Right renal pelvis (tissue), 4 donors: ENCODE measurements at regions not wholly inside any gene's neighbourhood (a gene's known extent, or its start where the extent isn't known, plus 50 kb on each side); places are given as distances from the start of the nearest gene placed in this dataset.

Source experiments
- DNase-seq, 4 donors: peaks; one replicate each; pipeline ENCODE4 v3.0.0-alpha.2; 2013; ENCODE audit warnings: low read depth in 4 of 4, low spot score in 3 of 4, missing footprints in 1 of 4

DNA sequence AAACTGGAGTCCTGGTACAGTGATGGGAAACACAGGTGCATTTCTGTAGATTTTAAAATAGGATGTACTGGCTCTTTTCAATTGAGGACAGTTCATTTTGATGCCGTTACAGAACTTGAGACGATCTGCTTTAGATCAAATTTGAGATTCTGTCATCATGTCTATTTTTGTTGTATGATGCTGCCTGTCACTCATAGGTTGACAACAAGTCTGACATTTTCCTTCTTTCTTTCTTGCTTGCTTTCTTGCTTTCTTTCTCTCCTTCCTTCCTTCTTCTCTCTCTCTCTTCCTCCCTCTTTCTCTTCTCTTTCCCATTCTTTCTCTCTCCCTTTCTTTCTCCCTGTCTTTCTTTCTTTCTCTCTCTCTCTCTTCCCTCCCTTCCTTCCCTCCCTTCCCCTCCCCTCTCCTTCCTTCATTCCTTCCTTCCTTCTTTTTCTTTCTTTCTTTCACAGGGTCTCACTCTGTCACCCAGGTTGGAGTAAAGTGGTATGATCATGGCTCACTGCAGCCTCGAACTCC is 152.6 kb upstream of the SGK1 start:
- no peak for DNase-seq

DNA sequence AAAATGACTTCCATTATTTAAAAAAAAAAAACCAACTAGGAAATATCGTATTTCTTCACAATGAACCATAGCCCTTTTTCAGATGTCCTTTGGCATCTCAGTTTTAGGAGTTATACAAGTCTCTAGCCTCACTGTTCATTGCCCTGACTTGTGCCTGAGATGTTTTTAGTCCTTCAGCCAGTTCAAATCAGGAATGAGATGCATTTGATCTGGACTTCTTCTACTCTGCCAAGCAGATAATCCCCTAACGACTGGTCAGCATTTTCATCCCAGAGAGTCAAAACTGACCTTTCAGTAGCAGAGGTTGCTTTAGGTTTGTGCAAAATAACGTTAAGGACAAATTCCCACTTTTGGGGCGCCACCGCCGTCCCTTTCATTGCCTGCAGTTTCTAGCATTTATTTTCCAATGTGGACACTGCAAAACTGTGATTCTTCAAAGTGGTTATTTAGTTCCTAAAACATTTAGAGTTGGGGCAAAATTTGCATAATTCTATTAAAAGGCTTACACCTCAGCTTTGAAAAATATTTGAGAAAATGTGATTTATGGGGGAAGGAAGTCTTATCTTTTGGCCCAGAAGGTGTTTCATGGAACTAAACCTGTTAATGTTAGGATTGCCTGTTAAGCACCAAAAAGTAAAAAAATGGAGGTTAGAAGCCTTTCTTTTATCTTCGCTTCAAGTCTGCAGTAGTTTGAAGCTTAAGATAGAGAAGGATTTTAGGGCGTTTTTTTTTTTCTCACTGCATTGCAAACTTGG is 152.0 kb upstream of the SGK1 start:
- DNase-seq = no peak

DNA sequence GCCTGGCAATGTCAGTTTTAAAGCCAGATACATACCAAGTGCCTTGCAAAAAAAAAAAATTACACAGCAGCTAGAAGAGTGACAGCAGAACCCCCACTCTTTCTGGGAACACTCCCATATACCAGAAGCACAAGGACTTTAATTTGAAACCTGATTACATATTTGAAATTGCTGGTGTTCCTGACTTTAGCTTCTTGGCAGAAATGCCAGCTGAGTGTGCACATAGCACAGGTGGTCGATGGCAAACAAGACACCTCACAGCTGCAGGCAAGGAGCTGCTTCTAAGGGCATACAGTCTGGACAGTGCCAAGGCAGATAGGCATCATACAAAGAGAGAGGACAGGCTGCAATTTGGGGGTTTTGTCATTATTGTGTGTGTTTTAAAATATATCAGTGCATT is 150.7 kb upstream of the SGK1 start:
- no peak for DNase-seq

DNA sequence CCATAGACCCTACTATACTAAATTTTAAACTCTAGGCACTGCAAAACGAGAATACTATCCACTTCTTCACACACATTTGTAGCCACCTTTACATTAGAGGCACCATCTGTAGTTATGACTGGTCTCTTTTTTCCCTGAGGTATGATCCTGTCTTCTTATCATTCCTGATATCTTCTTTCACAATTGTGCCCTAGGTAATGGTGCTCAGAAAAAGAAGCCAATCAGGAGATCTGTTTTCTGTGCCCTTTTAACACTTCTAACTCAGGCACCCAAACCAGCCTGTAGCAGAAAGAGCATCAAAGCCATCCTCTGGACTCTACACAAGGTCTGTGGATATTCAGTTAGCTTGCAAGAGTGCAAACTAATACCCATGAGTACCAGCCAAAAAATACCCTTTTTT is 149.7 kb upstream of the SGK1 start:
- DNase-seq = no peak

DNA sequence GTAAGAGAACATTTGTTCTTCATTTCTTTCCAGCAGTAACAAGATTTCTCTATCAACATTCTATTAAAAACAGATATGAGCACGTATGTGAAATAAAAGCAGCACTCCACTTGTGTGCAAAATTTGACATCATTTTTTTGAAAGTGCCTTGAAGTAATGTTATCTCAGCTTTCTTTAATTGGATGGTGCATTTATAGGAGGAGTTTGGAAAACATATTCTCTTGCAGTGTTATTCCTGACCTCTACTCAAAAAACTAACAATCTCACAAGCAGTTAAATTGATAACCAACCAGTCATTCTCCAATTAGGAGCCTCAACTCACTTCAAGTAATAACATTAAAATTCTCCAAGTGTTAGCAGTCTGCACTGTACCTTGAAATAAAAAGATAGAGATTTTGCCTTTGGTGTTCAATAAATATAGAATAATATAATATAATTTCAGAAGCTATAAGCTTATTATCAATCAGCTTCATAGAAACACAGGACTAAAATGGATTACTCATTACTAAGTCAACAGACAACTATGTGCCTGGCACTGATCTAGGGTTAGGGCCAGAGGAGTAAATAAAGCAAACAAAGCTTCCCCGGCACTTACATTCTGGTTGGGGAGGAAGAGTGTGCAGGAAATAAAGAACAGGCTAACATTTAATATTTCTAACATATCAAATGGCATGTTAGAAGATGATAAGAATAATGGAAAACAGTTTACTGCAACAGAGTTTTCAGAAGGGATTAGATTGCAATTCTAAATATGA is 149.0 kb upstream of the SGK1 start:
- DNase-seq = no peak

DNA sequence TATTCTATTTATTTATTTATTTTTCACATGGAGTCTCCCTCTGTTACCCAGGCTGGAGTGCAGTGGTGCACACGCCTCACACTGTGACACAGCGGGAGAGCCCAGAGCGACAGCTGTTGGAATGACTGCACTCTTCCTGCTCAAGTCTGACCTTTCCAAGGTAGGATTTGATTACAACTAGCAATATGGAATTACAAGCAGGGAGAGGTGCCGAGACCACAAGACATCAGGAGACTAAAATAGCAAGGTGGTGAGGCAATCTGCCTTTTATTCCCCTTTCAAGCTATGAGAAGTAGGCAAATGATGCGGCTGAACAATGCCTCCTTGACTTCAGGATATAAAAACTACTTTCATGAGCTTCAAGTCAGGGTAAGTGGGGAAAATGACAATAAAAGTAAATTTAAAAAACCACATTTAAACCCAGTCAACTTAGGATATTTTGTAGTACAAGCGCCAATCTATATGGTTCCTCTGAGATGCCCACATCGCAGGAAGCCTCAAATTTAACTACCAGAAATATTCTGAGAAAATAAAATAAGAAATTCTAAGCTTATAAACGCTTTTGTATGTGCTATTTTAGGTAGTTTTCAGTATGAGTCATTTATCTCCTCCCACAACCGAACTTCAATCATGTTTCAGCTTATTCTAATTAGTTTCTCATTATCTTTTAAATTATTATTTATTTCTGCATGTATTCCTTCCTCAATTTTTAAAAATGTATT is 146.9 kb upstream of the SGK1 start:
- DNase-seq = no peak

DNA sequence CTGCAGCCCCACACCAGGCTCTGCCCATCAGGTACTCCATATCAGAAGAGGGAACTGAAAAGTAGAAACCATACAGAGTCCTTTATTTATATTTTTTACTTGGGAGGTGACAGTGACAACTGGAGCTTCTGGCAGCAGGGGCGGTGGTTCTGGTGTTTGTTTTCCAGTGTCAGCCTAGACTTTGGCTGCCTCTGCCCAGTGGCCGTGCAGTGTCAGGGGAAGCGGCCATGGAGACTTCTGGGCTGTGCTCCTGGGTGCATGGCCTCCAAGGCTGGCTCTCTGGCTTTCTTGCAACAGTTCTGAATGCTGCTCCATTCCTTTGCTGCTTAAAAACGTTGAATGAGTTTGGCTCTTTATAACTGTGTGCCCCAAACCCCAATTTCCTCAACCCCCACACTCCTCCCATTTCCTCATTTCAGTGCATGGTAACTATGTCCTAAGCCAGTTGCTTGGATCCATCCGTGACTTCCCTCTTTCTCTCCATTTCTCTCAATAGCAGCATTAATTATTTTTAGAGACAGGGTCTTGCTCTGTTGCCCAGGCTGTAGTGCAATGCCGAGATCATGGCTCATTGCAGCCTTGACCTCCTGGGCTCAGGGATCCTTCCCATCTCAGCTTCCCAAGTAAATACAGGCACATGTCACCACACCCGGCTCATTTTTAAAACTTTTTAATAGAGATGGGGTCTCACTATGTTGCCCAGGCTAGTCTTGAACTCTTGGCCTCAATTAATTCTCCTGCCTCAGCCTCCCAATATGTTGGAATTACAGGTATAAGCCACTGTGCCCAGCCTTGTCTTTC is 141.1 kb upstream of the SGK1 start:
- DNase-seq = no peak

DNA sequence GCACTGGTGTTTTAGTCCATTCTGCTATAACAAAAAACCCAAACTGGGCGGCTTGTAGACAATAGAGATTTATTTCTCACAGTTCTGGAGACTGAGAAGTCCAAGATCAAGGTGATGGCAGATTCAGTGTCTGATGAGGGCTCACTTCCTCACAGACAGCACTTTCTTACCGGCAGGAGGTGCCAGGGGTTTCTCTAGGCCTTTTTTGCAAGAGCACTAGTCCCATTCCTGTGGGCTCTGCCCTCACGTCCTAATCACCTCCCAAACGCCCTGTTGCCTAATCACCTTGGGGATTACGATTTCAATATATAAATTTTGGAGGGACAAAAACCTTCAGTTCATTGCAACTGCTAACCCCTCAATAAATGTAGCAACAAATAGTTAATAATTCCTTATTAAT is 140.0 kb upstream of the SGK1 start:
- DNase-seq = no peak

DNA sequence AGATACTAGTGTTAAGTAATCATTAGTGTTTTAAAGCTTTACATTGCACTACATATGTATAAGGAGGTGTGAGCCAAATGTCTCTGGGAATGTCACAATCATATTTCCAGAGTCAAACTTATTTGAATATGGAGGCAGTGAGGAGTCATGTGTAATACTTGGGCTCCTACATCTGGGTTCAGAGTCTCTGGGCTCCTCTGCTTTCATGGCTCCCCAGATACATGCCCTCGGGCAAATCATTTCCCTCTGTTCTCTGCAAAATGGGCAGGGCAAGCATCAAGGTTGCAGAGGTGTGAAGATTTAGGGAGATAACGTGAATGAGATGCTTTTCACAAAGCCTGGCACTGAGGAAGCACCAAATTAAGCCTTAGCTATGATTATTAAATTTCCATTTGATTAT is 138.3 kb upstream of the SGK1 start:
- DNase-seq = no peak

DNA sequence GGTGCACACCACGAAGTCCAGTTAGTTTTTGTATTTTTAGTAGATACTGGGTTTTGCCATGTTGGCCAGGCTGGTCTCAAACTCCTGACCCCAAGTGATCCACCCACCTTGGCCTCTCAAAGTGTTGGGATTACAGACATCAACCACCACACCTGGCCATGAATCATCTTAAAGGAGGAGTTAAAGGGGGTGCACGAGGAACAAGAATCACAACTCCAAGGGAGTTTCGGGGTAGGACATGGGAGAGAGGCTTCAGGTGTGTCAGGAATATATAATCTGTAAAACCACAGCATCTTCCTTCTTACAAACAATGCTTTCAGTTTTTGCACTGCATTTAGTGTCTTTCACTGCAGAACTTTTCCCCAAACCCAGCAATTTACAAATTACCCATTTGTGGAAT is 137.4 kb upstream of the SGK1 start:
- DNase-seq = no peak

DNA sequence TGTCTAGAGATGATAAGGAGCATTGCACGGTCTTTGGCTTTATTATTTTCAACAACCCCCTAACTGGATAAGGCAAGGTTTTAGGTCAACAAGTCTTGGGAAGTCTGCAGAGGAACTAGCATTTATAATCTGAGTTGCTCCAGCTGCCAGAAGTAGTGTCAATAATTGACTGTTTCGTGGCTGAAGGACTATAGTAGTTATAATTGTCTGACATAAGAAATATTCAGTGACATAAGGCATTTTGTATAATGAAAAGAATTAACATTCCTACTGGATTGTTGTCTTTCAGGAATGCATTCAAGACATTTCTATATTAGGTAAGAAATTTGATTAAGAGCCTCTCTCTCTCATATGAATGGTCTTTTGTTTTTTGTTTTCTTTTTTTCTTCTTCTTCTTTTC is 136.9 kb upstream of the SGK1 start:
- DNase-seq = no peak

DNA sequence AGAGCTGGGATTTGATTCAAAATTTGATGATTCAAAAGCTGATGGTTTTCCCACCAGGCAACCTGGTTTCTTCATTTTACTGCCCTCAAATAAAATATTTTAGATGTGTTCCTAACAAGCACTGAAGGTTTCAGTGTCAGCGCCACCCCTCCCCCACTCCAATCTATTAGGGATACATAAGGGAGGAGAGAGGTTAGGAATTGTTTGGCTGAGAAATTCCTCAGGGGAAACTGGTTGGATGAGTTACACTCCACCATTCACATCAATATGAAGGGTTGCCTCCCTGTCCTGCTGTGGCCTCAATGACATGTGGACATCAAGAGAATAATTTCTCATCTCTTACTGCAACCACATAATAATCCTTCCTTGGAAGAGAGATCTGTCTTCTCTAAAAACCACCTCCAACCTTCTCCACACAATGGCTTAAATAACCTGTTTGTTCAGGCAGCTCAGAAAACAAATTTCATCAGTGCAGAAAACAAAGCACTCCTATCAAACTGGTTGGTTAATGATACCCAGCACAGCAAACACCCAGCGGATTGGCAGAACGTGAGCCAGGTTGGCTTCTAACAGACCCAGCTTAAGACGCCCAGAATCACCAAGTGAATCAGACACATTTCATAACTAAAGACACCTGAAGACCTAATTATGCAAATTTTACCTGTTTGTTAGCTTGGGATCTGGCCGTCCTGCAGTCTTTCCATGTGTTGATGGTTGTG is 136.0 kb upstream of the SGK1 start:
- no peak for DNase-seq

DNA sequence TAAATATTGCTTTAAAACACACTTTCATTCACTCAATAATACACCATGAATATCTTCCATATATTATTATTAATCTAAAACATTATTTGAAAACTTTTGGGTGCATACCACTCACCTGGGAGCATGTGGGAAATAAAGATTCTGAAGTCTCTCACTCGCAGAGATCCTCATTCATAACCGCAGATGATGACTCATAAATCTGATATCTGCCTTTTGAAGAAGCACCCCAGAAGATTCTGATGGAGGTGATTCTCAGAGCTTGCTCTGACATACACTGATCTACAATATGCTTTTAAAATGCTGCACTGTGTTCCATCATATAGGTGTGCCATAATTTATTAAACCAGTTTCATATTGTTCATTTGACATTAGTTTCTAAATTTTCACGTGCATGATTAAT is 135.0 kb upstream of the SGK1 start:
- no peak for DNase-seq

DNA sequence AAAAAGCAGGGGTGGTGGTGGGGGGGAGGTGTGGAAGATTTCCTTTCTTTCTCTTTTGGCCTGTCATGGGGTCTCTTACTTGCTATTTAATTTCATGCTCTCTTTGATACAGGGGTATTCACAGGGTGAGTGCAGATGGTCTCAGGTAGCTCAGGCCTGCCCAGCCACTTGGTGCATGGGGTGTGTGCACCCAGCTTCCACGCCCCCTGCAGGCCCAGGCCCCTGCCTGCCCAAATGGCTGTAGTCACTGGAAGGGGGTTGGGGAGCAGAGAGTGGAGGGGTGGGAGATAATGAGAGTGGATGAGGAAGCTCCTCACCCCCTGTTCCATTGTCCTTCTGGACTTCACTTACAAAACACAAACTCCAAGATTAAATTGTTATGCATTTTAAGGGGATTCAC is 133.6 kb upstream of the SGK1 start:
- no peak for DNase-seq

DNA sequence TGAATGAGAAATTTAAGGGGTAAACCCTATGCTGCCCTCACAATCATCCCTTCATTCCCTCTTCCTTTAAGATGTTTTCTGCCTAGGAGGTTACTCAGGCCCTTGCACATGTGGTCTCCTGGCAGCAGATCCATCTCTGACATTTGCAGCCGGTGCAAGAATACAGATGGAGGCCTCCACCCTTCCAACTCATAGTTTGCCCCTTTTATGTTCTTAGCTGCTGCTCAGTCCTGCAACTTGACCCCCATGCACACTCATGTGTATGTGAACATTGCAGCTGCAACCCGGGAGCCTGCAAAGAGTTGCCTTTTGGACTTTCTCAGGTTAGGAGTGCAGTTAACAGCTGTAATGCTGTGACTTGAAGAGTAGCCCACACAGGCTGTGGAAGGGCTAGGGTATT is 131.9 kb upstream of the SGK1 start:
- no peak for DNase-seq

DNA sequence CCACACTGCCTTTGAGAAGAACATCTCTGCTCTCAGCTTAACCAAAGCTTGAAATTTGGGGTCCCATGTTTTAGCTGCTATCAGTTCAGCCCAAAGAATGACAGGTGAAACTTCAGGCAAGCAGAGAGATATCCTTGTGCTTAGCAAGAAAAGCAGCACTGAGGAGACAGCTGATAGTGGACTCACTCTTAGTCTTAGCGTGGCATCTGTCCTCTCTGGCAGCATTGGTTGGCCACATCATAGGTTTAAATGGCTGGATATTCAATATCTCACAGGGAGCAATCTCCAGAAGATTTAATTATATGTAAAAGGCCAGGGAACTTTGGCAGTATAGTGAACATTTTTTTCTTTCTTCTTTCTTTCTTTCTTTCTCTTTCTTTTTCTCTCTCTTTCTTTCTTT is 131.1 kb upstream of the SGK1 start:
- DNase-seq = no peak

DNA sequence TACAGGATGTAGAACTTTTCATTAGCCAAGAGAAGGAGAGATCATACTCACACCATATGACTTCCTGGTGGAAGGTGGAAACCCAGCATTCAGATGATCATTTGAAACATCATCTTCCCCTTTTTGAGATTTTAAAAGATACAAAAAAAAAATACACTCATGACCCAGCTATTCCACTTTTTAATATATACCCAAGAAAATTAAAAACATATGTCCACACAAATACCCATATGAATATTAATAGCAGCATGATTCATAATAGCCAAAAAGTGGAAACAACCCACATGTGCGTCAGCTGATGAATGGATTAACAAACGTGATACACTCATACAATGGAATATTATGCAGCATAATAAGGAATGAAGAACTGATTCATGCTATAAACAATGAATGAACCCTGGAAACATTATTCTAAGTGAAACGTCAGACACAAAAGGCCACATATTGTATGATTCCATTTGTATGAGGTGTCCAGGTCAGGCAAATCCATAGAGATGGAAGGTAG is 130.0 kb upstream of the SGK1 start:
- DNase-seq = no peak

DNA sequence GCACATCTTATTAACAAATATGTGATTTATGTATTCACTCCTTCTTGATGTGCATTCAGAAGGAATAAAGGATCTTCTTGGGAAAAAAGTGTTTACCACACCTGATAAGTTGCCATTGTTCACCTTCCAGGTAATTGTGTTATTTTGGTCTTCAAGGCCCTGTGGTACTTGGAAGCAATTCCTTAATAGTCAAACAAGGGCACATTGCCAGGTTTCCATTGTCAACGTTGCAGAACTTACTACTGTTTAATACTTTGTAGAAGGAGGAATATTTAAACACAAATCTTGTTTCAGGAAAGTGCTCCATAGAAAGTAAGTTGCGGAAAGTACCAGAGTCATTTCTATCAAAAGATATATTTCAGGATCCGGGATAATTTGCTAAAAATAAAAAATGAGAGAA is 129.5 kb upstream of the SGK1 start:
- no peak for DNase-seq

DNA sequence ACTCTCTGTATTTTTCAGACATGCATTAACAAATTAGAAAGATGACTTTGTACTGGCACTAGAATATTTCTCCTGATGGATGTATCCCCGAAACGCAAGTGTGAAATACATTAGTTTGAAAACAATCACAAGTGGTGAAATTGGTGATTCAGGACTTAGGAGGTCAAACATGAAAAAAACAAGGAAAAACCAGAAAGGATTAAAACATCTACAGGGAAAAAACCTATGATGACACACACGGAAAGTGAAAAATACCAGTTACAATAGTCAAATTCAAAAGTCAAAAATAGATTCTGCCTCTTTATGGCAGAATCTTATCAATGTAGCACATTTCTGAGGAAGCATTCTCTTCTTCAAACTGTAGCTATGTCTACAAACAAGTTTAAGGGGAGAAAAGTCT is 129.0 kb upstream of the SGK1 start:
- DNase-seq = no peak
